ENCODE measurements at regions not wholly inside any gene's neighbourhood (a gene's known extent, or its start where the extent isn't known, plus 50 kb on each side); places are given as distances from the start of the nearest gene placed in this dataset.
"Not testable (repeated sequence)": the region's sequence is repeated elsewhere in the genome, so short reads cannot be mapped to it uniquely, and the experiment has no call there.

DNA sequence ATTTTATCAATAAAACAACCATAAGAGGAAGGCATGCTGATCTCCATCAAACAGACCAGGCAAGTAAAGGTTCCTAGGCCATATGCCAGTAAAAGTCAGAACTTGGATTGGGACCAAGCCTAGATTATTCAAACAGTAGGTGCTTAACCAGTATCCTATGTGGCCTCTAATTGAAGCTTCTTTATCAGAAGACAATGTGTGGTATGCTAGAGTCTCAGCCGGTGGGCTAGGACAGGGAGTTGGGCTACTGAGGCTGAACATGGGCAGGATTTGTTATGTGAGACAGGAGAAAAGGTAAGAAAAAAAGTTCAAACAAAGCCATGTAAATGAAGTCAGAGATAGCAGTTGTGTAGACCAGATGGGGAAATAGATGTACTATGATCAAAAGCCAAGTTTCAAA lies 413.7 kb upstream of the GHITM start:
- DNase-seq (ENCODE audit: low read depth in 2 of 2, low spot score in 1 of 2) = no peak

DNA sequence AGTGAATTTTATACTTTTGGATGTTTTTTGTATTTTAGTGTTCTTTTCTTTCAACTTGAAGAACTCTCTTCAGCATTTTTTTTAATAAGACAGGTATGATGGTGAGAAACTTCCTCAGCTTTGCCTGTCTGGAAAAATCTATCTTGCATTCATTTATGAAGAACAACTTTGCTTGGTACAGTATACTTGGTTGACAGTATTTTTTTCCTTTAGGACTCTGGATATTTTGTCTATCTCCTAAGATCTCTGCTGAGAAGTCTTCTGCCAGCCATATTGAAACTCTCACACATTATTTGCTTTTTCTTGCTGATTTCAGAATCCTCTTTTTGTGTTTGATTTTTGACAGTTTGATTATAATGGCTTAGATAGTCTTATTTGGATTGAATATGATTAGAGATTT lies 405.0 kb upstream of the GHITM start:
- no peak for DNase-seq (ENCODE audit: low read depth in 2 of 2, low spot score in 1 of 2)

DNA sequence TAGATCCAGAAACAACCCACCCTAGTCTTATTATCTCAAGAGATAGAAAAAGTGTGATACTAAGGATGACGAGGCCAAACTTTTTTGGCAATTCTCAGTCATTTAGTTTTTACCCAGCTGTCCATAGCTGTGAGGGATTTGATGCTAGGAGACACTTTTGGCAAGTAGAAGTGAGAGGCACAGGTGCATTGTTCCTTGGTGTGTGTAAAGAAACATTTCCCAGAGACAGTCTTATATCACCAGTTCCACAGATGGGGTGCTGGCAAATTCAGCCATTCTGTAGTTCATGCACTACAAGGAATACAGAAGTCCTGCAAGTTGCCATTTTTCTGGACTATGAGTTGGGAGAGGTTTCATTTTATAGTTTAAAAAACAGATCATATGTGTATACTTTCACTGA lies 403.3 kb upstream of the GHITM start:
- no peak for DNase-seq (ENCODE audit: low read depth in 2 of 2, low spot score in 1 of 2)

DNA sequence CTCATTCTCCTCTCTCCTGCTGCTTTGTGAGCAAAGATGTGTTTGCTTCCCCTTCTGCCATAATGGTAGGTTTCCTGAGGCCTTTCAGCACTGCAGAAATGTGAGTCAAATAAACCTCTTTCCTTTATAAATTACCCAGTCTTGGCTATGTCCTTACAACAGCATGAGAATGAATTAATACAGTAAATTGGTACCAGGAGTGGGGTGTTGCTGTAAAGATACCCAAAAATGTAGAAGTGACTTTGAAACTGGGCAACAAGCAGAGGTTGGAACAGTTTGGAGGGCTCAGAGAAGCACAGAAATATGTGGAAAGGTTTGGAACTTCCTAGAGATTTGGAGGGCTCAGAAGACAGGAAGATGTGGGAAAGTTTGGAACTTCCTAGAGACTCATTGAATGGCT lies 388.7 kb upstream of the GHITM start:
- no peak for DNase-seq (ENCODE audit: low read depth in 2 of 2, low spot score in 1 of 2)

GRCh38 chr10:83753490-83753889 lies 385.8 kb upstream of the GHITM start:
- no peak for DNase-seq (ENCODE audit: low read depth in 2 of 2, low spot score in 1 of 2)

GRCh38 chr10:83754857-83755256 lies 384.5 kb upstream of the GHITM start:
- no peak for DNase-seq (ENCODE audit: low read depth in 2 of 2, low spot score in 1 of 2)

- no peak for DNase-seq (ENCODE audit: low read depth in 2 of 2, low spot score in 1 of 2)
These were observed 379.2 kb upstream of the GHITM start for GRCh38 chr10:83760142-83760541.

GRCh38 chr10:83764666-83765065 lies 374.6 kb upstream of the GHITM start:
- no peak for DNase-seq (ENCODE audit: low read depth in 2 of 2, low spot score in 1 of 2)

GRCh38 chr10:83765731-83766130 lies 373.6 kb upstream of the GHITM start:
- DNase-seq (ENCODE audit: low read depth in 2 of 2, low spot score in 1 of 2) = no peak

GRCh38 chr10:83769281-83769820 lies 370.0 kb upstream of the GHITM start:
- DNase-seq (ENCODE audit: low read depth in 2 of 2, low spot score in 1 of 2) = no peak

- not testable (repeated sequence) for DNase-seq (ENCODE audit: low read depth in 2 of 2, low spot score in 1 of 2)
These were observed 352.6 kb upstream of the GHITM start for GRCh38 chr10:83786701-83787100.

DNA sequence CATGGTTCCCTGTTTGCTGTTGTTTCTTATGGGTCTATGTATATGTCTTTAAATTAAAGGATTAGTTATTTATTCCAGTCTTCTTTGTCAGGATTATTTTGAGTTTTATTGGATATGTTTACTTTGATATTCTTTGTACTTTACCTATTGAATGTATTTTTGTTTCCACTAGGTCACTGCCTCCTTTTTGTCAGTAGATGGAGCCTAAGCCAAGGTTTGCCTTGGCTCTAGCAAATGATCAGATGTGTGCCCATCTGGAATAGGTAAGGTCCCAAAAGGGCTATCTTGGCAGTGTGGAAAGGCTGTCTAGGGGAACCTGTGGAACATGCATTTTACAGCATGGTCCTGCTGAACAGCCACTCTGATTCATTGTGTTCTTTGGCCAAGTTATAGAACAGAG lies 337.3 kb upstream of the GHITM start:
- no peak for DNase-seq (ENCODE audit: low read depth in 2 of 2, low spot score in 1 of 2)

GRCh38 chr10:83806717-83807116 lies 332.6 kb upstream of the GHITM start:
- no peak for DNase-seq (ENCODE audit: low read depth in 2 of 2, low spot score in 1 of 2)

- no peak for DNase-seq (ENCODE audit: low read depth in 2 of 2, low spot score in 1 of 2)
These were observed 330.3 kb upstream of the GHITM start for GRCh38 chr10:83809001-83809400.

- no peak for DNase-seq (ENCODE audit: low read depth in 2 of 2, low spot score in 1 of 2)
These were observed 322.4 kb upstream of the GHITM start for GRCh38 chr10:83816942-83817341.

- no peak for DNase-seq (ENCODE audit: low read depth in 2 of 2, low spot score in 1 of 2)
These were observed 321.5 kb upstream of the GHITM start for GRCh38 chr10:83817797-83818196.

- DNase-seq (ENCODE audit: low read depth in 2 of 2, low spot score in 1 of 2) = no peak
These were observed 319.7 kb upstream of the GHITM start for GRCh38 chr10:83819609-83820008.

GRCh38 chr10:83820033-83820432 lies 319.3 kb upstream of the GHITM start:
- no peak for DNase-seq (ENCODE audit: low read depth in 2 of 2, low spot score in 1 of 2)

- DNase-seq (ENCODE audit: low read depth in 2 of 2, low spot score in 1 of 2) = no peak
These were observed 315.2 kb upstream of the GHITM start for GRCh38 chr10:83824099-83824498.

GRCh38 chr10:83834096-83834495 lies 305.2 kb upstream of the GHITM start:
- DNase-seq (ENCODE audit: low read depth in 2 of 2, low spot score in 1 of 2) = no peak

DNA sequence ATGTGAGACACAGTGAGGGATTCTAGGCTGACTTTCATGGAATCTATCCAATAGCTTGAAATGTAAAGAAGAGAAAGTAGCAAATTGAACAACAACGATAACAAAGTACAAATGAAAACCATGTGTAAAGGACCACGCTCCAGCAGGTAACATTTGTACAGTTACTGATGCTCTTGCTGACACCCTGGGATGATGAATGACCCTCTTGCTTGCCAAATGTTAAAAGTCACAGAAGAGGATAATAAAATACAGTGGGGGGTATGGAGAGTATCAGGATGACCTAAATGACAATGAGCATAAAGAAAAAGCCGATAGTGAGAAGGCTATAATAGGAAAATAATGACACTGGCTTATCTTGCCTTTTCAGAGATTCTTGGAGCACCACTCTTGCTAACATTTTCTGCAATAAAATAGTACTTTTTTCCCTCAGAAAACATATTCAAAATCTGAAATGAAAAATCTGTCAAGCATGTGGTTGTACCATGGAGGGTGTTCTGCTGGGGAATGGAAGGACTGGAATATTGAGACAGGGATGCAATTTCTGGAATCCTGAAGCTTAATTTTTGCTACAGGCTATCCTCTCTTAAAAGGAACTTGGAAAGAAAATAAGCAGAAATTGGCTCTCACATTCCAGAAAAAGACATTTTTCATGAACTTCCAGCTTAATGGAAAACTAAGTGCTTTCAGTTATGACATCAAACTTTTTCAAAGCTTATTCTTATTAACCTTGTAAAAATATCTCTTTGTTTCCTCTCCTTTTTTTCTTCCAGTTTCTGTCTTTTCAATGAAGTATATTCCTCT lies 303.2 kb upstream of the GHITM start:
- no peak for DNase-seq (ENCODE audit: low read depth in 2 of 2, low spot score in 1 of 2)

DNA sequence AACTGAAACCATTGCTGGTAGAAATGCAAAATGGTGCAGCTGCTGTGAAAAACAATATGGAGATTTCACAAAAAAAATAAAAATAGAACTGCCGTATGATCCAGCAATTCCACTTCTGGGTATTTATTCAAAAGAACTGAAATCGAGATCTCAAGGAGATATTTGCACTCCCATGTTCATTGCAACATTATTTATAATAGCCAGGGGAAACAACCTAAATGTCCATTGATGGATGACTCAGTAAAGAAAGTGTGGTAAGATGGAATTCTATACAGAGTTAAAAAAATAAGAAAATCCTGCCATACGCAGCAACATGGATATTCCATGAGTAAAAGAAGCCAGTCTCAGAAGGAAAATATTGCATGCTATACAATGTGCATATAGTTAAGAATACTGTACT lies 290.6 kb upstream of the GHITM start:
- DNase-seq (ENCODE audit: low read depth in 2 of 2, low spot score in 1 of 2) = no peak

DNA sequence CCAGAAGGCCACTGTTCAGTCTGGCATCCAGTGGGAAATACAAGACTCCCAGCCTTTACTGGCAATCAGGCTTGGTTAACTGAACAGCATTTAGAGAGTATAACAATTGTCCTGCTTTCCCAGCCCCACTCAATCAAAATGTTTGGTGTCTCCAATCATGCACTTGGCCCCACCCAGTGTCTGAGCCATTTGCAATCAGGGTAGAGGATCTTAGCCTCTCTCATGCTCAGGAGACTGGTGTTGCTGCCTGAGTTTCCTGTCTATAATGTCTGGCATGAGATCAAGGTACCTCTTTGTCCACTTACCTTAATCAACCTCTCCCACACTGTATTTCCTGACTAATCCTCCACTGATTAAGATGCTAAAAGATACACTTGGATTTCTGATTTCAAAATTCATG lies 290.2 kb upstream of the GHITM start:
- DNase-seq (ENCODE audit: low read depth in 2 of 2, low spot score in 1 of 2) = no peak

Data from stimulated activated CD8-positive, alpha-beta memory T cell treated with anti-CD3 and anti-CD28 coated beads, Interleukin-4, amount 100 ng/mL, for 4 hours (primary cell).